Ovary (tissue), 7 donors: ENCODE measurements at regions not wholly inside any gene's neighbourhood (a gene's known extent, or its start where the extent isn't known, plus 50 kb on each side); places are given as distances from the start of the nearest gene placed in this dataset.

Experiments used
- DNase-seq, 5 donors: peaks; one replicate each; pipeline ENCODE4 v3.0.0-alpha.2; 2019 to 2020
- H3K27ac ChIP-seq, 2 donors: fragments of 200-600 bp; one replicate each; pipeline versions ENCODE4 v1.5.1 to v1.8.0; 2019 to 2022
- H3K27me3 ChIP-seq: fragments of 200-600 bp; one replicate; pipeline ENCODE4 v1.8.0; 2022
- H3K36me3 ChIP-seq: fragments of 200-600 bp; sonication (generic); one replicate; pipeline ENCODE4 v1.5.1; 2019
- H3K4me1 ChIP-seq: one replicate; pipeline ENCODE4 v1.8.1; 2013; ENCODE audit warnings: mild to moderate bottlenecking, moderate library complexity; ENCODE audit not compliant: insufficient read depth
- H3K4me3 ChIP-seq: fragments of 200-600 bp; sonication (generic); one replicate; pipeline ENCODE4 v1.5.1; 2017
- H3K9me3 ChIP-seq, 2 donors: fragments of 200-600 bp in 1 of 2; sonication (generic) in 1 of 2; one replicate each; pipeline versions ENCODE4 v1.5.1 to v1.8.1; 2013 to 2019; ENCODE audit warnings: mild to moderate bottlenecking in 1 of 2, moderate library complexity in 1 of 2
- CTCF ChIP-seq, 3 donors: fragments of 450-650 bp in 2 of 3; fragments of 200-600 bp in 1 of 3; IDR thresholded peaks; one replicate each; pipeline versions ENCODE4 v1.5.1 to v1.8.0; 2016 to 2022; ENCODE audit warnings: antibody characterized with exemption in 3 of 3, mild to moderate bottlenecking in 1 of 3
- EP300 ChIP-seq: sonication (generic); formaldehyde crosslinking; IDR thresholded peaks from one replicate; pipeline ENCODE4 v1.6.1; 2017; ENCODE audit warnings: antibody characterized with exemption
- POLR2A ChIP-seq: fragments of 450-650 bp; IDR thresholded peaks from one replicate; pipeline ENCODE4 v1.6.1; 2017; ENCODE audit warnings: antibody characterized with exemption, mild to moderate bottlenecking, moderate library complexity
- intact Hi-C, 4 donors: fragments of 100-400 bp; cut with DNase I; formaldehyde crosslinking; loops; one replicate each; pipeline versions ENCODE4 v1.11.0 to v1.15.1; 2022 to 2023
- donor health status: DM: no; HTN: no; CAD: no; lungs with moderate emphysema.
- donor health status: DM: no; HTN: no; CAD: no.
- donor health status: Bipolar disorder and iron deficiency.
- donor health status: DM: no; HTN: no; CAD: no.
- donor health status: DM: yes; HTN: yes; CAD: no.

DNA sequence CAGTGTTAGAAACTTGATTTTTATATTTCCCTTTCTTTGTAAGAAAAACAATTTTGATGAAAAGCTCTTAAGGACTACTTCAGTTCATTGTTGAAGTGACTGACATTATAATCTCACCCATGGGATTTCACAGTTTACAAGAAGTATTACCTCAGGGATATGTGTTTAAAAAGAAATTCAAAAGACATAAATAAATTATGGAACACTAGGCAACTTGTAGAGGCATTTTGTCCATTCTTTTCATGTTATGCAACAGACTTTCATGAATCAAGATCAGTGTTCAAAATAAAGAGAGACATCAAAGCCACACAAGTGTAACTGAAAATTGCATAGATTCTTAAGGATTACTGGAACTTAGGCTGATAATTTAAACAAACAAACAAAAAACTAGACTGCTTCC is 196.8 kb upstream of the AGTR1 start:
- no peaks in the 10 kb centered on the region for H3K9me3 ChIP-seq
- no peaks in the 10 kb centered on the region for H3K36me3 ChIP-seq
- H3K27me3 ChIP-seq = no peaks in the 10 kb centered on the region
- no peak for DNase-seq
- TF ChIP-seq CTCF (IDR thresholded peaks at IDR 0.05) = no peak
- H3K27ac ChIP-seq = no peak overlapping the region
- no peak overlapping the region for H3K4me3 ChIP-seq
- intact Hi-C loops = no loop called here
- H3K4me1 ChIP-seq = no peaks in the 10 kb centered on the region

GRCh38 chr3:148510116-148510515 is 187.6 kb upstream of the AGTR1 start:
- H3K36me3 ChIP-seq = no peaks in the 10 kb centered on the region
- no peak for DNase-seq
- intact Hi-C loops = no loop called here

DNA sequence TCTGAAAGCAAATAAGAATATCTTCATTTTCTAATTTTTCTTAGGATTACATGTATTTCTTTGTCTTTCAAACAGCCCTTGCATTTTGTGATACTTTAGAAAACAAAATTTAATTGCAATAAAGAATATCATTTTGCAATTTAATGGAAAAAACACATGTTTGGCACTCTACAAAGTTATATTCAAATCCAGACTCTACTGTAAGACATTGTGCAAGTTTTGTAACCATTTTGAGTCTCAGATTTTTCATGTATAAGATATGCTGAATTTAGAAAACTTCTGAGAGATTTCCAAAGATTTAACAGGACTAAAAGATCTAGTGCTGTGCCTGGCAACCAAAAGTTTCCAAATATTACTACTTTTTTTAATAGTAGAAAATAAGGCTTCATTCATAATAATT is 187.1 kb upstream of the AGTR1 start:
- intact Hi-C loops = no loop called here
- Histone ChIP-seq H3K27ac (no peak overlapping the region), H3K4me3 (no peak overlapping the region), H3K9me3 (no peaks in the 10 kb centered on the region), H3K36me3 (no peaks in the 10 kb centered on the region), H3K27me3 (peaks cover 3% of the 10 kb centered on the region), H3K4me1 (no peaks in the 10 kb centered on the region)
- no peak for DNase-seq
- TF ChIP-seq POLR2A (no peak), EP300 (no peak), CTCF (IDR thresholded peaks at IDR 0.05) (no peak)

More at GRCh38 chr3:148510116-148510515, 187.6 kb upstream of the AGTR1 start:
- no peak for TF ChIP-seq CTCF (IDR thresholded peaks at IDR 0.05)
- no peak for TF ChIP-seq POLR2A
- TF ChIP-seq EP300 = no peak
- H3K27ac ChIP-seq = no peak overlapping the region
- no peaks in the 10 kb centered on the region for H3K4me1 ChIP-seq
- H3K9me3 ChIP-seq = no peaks in the 10 kb centered on the region
- peaks cover under 1% of the 10 kb centered on the region for H3K27me3 ChIP-seq
- no peak overlapping the region for H3K4me3 ChIP-seq

- no peaks in the 10 kb centered on the region for H3K36me3 ChIP-seq
- no peak for DNase-seq
- no peaks in the 10 kb centered on the region for H3K4me1 ChIP-seq
- H3K9me3 ChIP-seq = no peaks in the 10 kb centered on the region
- intact Hi-C loops = no loop called here
- peaks cover 3% of the 10 kb centered on the region for H3K27me3 ChIP-seq
- H3K4me3 ChIP-seq = no peak overlapping the region
- TF ChIP-seq POLR2A = no peak
- TF ChIP-seq EP300 = no peak
- no peak for TF ChIP-seq CTCF (IDR thresholded peaks at IDR 0.05)
- H3K27ac ChIP-seq = no peak overlapping the region
Observed at GRCh38 chr3:148512648-148513047, 185.1 kb upstream of the AGTR1 start.

GRCh38 chr3:148513096-148513543 is 184.6 kb upstream of the AGTR1 start:
- Histone ChIP-seq H3K4me1 (no peaks in the 10 kb centered on the region), H3K27ac (no peak overlapping the region), H3K4me3 (no peak overlapping the region), H3K9me3 (no peaks in the 10 kb centered on the region), H3K27me3 (peaks cover 3% of the 10 kb centered on the region), H3K36me3 (no peaks in the 10 kb centered on the region)
- TF ChIP-seq POLR2A (no peak), CTCF (IDR thresholded peaks at IDR 0.05) (no peak), EP300 (no peak)
- intact Hi-C loops = no loop called here
- no peak for DNase-seq
